DND-41 (cell line): ENCODE measurements at regions not wholly inside any gene's neighbourhood (a gene's known extent, or its start where the extent isn't known, plus 50 kb on each side); places are given as distances from the start of the nearest gene placed in this dataset.

Experiments
- EZH2 ChIP-seq: IDR thresholded peaks from 3 replicates; pipeline ENCODE4 v1.6.1; 2012; ENCODE audit warnings: borderline replicate concordance, low read depth, mild to moderate bottlenecking, moderate library complexity, low read length, inconsistent platforms; ENCODE audit not compliant: severe bottlenecking
- TF ChIP-seq, protein P1 (sequence below): IDR thresholded peaks from 2 replicates; pipeline ENCODE4 v1.5.1; 2012; ENCODE audit warnings: borderline replicate concordance, low read length, moderate library complexity, mild to moderate bottlenecking; ENCODE audit not compliant: poor library complexity, severe bottlenecking; ENCODE audit errors: extremely low read depth

DNA sequence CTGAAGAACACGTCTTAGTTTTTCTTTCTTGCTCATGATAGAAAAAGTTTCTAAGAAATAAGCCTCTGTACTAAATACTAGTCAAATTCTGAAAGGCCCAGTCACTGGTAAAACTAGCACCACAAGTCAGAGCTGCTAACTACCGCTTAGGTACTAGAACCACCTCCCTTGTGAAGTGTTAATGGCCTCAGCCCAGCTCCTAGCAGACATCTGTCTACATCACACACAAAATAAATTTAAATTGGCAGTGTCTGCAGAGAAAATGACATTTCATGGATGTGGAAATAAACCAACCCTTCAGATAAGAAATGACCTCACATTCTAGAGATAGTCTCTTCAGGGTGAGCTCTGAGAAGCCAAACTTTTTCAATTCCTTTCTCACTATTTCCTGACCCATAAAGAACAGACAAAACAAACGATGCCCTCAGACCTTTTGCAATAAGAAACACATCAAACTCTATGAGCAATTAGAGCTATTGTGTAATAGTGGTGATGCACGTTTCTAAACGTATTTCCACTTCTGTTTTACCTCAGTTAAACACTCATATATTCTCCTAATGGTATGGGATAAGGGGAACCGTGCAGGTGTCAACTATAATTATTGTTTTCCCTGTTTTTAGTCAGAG is 70.3 kb upstream of the DSG1 start:
- no peak for TF ChIP-seq EZH2
- TF ChIP-seq, protein P1, sequence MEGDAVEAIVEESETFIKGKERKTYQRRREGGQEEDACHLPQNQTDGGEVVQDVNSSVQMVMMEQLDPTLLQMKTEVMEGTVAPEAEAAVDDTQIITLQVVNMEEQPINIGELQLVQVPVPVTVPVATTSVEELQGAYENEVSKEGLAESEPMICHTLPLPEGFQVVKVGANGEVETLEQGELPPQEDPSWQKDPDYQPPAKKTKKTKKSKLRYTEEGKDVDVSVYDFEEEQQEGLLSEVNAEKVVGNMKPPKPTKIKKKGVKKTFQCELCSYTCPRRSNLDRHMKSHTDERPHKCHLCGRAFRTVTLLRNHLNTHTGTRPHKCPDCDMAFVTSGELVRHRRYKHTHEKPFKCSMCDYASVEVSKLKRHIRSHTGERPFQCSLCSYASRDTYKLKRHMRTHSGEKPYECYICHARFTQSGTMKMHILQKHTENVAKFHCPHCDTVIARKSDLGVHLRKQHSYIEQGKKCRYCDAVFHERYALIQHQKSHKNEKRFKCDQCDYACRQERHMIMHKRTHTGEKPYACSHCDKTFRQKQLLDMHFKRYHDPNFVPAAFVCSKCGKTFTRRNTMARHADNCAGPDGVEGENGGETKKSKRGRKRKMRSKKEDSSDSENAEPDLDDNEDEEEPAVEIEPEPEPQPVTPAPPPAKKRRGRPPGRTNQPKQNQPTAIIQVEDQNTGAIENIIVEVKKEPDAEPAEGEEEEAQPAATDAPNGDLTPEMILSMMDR, result no peak
